ENCODE measurements at regions not wholly inside any gene's neighbourhood (a gene's known extent, or its start where the extent isn't known, plus 50 kb on each side); places are given as distances from the start of the nearest gene placed in this dataset.

DNA sequence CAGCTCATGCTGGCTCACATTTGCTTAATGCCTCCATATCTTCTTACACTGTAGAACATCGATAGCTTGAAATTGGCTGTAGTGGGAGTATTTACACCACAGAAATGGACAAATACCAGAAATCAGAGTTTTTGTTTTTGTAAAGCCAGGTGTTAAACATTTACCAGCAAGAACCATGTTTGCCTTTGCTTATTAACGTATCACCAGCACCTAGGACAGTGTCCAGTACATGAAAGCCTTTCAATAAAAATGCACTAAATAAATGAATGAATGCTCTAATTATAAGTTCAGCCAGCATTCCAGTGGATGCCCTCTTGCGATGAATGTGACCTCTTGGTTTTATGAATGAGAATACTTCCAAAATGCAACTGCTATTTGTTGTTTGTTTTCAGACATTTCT, 140.4 kb upstream of the VLDLR start:
- no peak overlapping the region for H3K4me2 ChIP-seq (ENCODE audit: insufficient read depth, low read length)
- FAIRE-seq (no peak), DNase-seq (ENCODE audit: extremely low read depth in 1 of 4, low spot score in 3 of 4) (no peak), ATAC-seq (no peak)
- no peaks in the 10 kb centered on the region for H3K4me1 ChIP-seq (replicated peaks in 1 of 2; ENCODE audit: control insufficient read depth in 2 of 2, insufficient read depth in 2 of 2, low read length in 2 of 2)
- no peak overlapping the region for H3K4me3 ChIP-seq
- WGBS (ENCODE audit: insufficient coverage, low coverage, missing lambda C conversion rate) = 0% methylated on average over 3 of the region's 3 CpGs
- no peaks in the 10 kb centered on the region for H4K20me1 ChIP-seq (replicated peaks; ENCODE audit: control insufficient read depth, insufficient read depth, low read length)
- BruUV-seq (replicated peaks) = no TSS peak
- H3K9me1 ChIP-seq (ENCODE audit: control insufficient read depth, insufficient read depth, low read length) = no peaks in the 10 kb centered on the region
- no peak overlapping the region for H3K27ac ChIP-seq (ENCODE audit: extremely low read depth, low read depth, low read length)
- in situ Hi-C loops (cut with MboI) (no loop called here), intact Hi-C loops (cut with micrococcal nuclease) (no loop called here)
- ChIA-PET CTCF (ENCODE audit: low intra/inter-chr PET ratio) (no interaction called here), POLR2A (no interaction called here)
- no peak overlapping the region for H3K9ac ChIP-seq (ENCODE audit: insufficient read depth in 1 of 2, low read depth in 2 of 2, low read length in 2 of 2)
- no peak overlapping the region for H2AFZ ChIP-seq (ENCODE audit: low read depth, low read length)
- no peaks in the 10 kb centered on the region for H3K9me3 ChIP-seq (replicated peaks; ENCODE audit: control insufficient read depth, insufficient read depth, low read depth, low read length)
- no peaks in the 10 kb centered on the region for H3K79me2 ChIP-seq (ENCODE audit: control insufficient read depth, insufficient read depth, low read length)
- H3K27me3 ChIP-seq (ENCODE audit: control insufficient read depth in 2 of 2, insufficient read depth in 2 of 2, low read length in 2 of 2) = no peaks in the 10 kb centered on the region
- H3K36me3 ChIP-seq (ENCODE audit: control insufficient read depth, insufficient read depth, low read length) = no peaks in the 10 kb centered on the region
- no peak for TF ChIP-seq IFI16 (CRISPR knock-in tag; IDR thresholded peaks at IDR 0.05)
- TF ChIP-seq SIX5 (IDR thresholded peaks at IDR 0.05; ENCODE audit: borderline replicate concordance in 1 of 2, insufficient read depth in 1 of 2, low read depth in 1 of 2, low read length in 2 of 2) = no peak
- TF ChIP-seq, protein P1, sequence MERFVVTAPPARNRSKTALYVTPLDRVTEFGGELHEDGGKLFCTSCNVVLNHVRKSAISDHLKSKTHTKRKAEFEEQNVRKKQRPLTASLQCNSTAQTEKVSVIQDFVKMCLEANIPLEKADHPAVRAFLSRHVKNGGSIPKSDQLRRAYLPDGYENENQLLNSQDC (CRISPR knock-in tag; IDR thresholded peaks at IDR 0.05) = no peak
- TF ChIP-seq, protein P2, sequence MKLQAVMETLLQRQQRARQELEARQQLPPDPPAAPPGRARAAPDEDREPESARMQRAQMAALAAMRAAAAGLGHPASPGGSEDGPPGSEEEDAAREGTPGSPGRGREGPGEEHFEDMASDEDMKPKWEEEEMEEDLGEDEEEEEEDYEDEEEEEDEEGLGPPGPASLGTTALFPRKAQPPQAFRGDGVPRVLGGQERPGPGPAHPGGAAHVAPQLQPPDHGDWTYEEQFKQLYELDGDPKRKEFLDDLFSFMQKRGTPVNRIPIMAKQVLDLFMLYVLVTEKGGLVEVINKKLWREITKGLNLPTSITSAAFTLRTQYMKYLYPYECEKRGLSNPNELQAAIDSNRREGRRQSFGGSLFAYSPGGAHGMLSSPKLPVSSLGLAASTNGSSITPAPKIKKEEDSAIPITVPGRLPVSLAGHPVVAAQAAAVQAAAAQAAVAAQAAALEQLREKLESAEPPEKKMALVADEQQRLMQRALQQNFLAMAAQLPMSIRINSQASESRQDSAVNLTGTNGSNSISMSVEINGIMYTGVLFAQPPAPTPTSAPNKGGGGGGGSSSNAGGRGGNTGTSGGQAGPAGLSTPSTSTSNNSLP (IDR thresholded peaks at IDR 0.05; ENCODE audit: borderline replicate concordance, low read depth, low read length) = no peak
- no peak for TF ChIP-seq ZNF589 (CRISPR knock-in tag; IDR thresholded peaks at IDR 0.05; ENCODE audit: low read depth)
- no peak for TF ChIP-seq DACH1 (IDR thresholded peaks at IDR 0.05; ENCODE audit: partially characterized antibody)
- no peak for TF ChIP-seq ZC3H4 (CRISPR knock-in tag; IDR thresholded peaks at IDR 0.05; ENCODE audit: borderline replicate concordance)
- TF ChIP-seq SP2 (IDR thresholded peaks at IDR 0.05; ENCODE audit: extremely low read depth, low read depth, low read length, poor library complexity, severe bottlenecking) = no peak
- TF ChIP-seq ZNF75A (CRISPR knock-in tag; IDR thresholded peaks at IDR 0.05) = no peak
- no peak for TF ChIP-seq STAG1 (CRISPR knock-in tag; IDR thresholded peaks at IDR 0.05; ENCODE audit: borderline replicate concordance)
- TF ChIP-seq PURB (CRISPR knock-in tag; IDR thresholded peaks at IDR 0.05; ENCODE audit: low read depth) = no peak
- no peak for TF ChIP-seq NELFE (IDR thresholded peaks at IDR 0.05; ENCODE audit: insufficient read depth, insufficient read length)
- no peak for TF ChIP-seq DMBX1 (CRISPR knock-in tag; IDR thresholded peaks at IDR 0.05; ENCODE audit: borderline replicate concordance)
- TF ChIP-seq, protein P3, sequence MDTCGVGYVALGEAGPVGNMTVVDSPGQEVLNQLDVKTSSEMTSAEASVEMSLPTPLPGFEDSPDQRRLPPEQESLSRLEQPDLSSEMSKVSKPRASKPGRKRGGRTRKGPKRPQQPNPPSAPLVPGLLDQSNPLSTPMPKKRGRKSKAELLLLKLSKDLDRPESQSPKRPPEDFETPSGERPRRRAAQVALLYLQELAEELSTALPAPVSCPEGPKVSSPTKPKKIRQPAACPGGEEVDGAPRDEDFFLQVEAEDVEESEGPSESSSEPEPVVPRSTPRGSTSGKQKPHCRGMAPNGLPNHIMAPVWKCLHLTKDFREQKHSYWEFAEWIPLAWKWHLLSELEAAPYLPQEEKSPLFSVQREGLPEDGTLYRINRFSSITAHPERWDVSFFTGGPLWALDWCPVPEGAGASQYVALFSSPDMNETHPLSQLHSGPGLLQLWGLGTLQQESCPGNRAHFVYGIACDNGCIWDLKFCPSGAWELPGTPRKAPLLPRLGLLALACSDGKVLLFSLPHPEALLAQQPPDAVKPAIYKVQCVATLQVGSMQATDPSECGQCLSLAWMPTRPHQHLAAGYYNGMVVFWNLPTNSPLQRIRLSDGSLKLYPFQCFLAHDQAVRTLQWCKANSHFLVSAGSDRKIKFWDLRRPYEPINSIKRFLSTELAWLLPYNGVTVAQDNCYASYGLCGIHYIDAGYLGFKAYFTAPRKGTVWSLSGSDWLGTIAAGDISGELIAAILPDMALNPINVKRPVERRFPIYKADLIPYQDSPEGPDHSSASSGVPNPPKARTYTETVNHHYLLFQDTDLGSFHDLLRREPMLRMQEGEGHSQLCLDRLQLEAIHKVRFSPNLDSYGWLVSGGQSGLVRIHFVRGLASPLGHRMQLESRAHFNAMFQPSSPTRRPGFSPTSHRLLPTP (IDR thresholded peaks at IDR 0.05; ENCODE audit: borderline replicate concordance, extremely low read depth, insufficient read length) = no peak
- TF ChIP-seq HIVEP1 (CRISPR knock-in tag; IDR thresholded peaks at IDR 0.05) = no peak
- TF ChIP-seq RAD21 (CRISPR knock-in tag; conservative IDR thresholded peaks at IDR 0.05 in 1 of 2, IDR thresholded peaks at IDR 0.05 in 1 of 2) = no peak
- no peak for TF ChIP-seq SMAD4 (CRISPR knock-in tag; conservative IDR thresholded peaks at IDR 0.05)
